PC-3 (cell line): ENCODE measurements at regions not wholly inside any gene's neighbourhood (a gene's known extent, or its start where the extent isn't known, plus 50 kb on each side); places are given as distances from the start of the nearest gene placed in this dataset.

Source experiments
- EZH2 ChIP-seq: fragments of 300-600 bp; sonication (generic); IDR thresholded peaks from one replicate; pipeline ENCODE4 v1.6.1; 2017; ENCODE audit warnings: antibody characterized with exemption, mild to moderate bottlenecking, low read length; ENCODE audit not compliant: unreplicated experiment
- TF ChIP-seq, protein P1 (sequence below): fragments of 300-600 bp; sonication (generic); conservative IDR thresholded peaks from 2 replicates; pipeline ENCODE4 v1.5.1; 2017; ENCODE audit warnings: antibody characterized with exemption, low read depth, mild to moderate bottlenecking, low read length

DNA sequence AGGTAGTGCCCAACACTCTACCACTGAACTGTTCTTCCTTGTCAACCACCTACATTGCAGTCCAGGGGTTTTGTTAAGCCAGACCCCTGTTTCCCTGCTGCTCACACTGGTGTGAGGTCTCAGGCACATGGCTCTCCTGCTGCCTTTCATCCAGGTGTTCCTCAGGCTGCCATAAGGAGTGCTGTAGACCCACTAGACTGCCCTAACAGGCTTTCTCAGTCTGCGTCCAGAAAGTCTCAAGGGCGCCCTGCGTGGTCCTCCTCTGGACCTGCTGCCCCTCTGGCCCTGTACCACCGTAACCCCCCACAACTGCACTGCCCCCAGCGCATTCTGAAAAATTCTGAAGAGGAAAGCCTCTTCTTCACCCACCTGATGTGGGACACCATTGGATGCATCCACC lies 225.7 kb upstream of the ANKRD30A start:
- TF ChIP-seq, protein P1, sequence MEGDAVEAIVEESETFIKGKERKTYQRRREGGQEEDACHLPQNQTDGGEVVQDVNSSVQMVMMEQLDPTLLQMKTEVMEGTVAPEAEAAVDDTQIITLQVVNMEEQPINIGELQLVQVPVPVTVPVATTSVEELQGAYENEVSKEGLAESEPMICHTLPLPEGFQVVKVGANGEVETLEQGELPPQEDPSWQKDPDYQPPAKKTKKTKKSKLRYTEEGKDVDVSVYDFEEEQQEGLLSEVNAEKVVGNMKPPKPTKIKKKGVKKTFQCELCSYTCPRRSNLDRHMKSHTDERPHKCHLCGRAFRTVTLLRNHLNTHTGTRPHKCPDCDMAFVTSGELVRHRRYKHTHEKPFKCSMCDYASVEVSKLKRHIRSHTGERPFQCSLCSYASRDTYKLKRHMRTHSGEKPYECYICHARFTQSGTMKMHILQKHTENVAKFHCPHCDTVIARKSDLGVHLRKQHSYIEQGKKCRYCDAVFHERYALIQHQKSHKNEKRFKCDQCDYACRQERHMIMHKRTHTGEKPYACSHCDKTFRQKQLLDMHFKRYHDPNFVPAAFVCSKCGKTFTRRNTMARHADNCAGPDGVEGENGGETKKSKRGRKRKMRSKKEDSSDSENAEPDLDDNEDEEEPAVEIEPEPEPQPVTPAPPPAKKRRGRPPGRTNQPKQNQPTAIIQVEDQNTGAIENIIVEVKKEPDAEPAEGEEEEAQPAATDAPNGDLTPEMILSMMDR, result no peak
- no peak for TF ChIP-seq EZH2
